ENCODE measurements at regions not wholly inside any gene's neighbourhood (a gene's known extent, or its start where the extent isn't known, plus 50 kb on each side); places are given as distances from the start of the nearest gene placed in this dataset.

DNA sequence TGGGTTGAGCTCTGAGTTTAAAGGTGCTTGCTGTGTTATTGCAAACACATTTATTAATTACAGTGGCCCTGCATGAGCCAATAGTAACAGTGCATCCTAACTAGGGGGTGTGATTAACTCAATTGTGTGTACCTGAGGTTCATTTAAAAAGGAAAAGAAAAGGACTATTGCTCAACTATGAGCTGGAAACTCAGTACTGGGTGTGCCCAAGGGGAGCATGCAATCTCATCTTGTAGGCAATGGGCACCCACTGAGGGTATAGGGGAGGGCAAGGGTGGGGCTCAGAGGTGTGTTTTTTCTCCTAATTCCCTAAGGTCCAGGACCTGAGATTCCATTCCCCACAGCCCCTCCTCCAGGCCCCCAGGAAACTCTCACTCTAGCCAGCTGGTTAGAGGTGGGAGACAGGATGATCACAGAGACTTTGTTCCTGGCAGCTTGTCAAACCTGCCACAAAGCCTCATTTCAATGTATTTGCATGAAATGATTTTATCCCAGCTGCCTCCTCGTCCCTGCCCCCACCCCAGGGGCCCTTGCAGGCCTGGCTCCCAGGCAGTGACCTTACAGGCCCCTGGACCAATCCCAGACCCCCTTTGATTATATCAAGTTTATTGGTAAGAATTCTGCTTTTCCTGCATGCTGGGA lies 220.7 kb downstream of the TBC1D2B start:
- TF ChIP-seq POLR2AphosphoS5 (IDR thresholded peaks at IDR 0.05; ENCODE audit: low read depth, low read length) (no peak), BACH1 (IDR thresholded peaks at IDR 0.05; ENCODE audit: low read length) (no peak), EZH2 (IDR thresholded peaks at IDR 0.05; ENCODE audit: low read depth, low read length, severe bottlenecking) (no peak), CREB1 (IDR thresholded peaks at IDR 0.05) (no peak), POLR2A (IDR thresholded peaks at IDR 0.05; ENCODE audit: control extremely low read depth in 1 of 2, low read depth in 2 of 2, low read length in 2 of 2) (no peak), CHD2 (IDR thresholded peaks at IDR 0.05; ENCODE audit: low read length) (no peak), ZNF274 (IDR thresholded peaks at IDR 0.05; ENCODE audit: borderline replicate concordance, extremely low read depth, low read length) (no peak), TBP (IDR thresholded peaks at IDR 0.05; ENCODE audit: low read depth, low read length) (no peak), JUND (IDR thresholded peaks at IDR 0.05; ENCODE audit: low read length) (no peak), EGR1 (IDR thresholded peaks at IDR 0.05; ENCODE audit: borderline replicate concordance, low read depth, low read length) (no peak), RXRA (IDR thresholded peaks at IDR 0.05; ENCODE audit: insufficient read depth, low read depth, low read length) (no peak), YY1 (IDR thresholded peaks at IDR 0.05; ENCODE audit: low read depth, low read length) (no peak), NRF1 (IDR thresholded peaks at IDR 0.05; ENCODE audit: low read depth, low read length) (no peak)
- TF ChIP-seq, protein P1, sequence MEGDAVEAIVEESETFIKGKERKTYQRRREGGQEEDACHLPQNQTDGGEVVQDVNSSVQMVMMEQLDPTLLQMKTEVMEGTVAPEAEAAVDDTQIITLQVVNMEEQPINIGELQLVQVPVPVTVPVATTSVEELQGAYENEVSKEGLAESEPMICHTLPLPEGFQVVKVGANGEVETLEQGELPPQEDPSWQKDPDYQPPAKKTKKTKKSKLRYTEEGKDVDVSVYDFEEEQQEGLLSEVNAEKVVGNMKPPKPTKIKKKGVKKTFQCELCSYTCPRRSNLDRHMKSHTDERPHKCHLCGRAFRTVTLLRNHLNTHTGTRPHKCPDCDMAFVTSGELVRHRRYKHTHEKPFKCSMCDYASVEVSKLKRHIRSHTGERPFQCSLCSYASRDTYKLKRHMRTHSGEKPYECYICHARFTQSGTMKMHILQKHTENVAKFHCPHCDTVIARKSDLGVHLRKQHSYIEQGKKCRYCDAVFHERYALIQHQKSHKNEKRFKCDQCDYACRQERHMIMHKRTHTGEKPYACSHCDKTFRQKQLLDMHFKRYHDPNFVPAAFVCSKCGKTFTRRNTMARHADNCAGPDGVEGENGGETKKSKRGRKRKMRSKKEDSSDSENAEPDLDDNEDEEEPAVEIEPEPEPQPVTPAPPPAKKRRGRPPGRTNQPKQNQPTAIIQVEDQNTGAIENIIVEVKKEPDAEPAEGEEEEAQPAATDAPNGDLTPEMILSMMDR (IDR thresholded peaks at IDR 0.05; ENCODE audit: control extremely low read depth in 1 of 3, insufficient read depth in 1 of 3, low read depth in 1 of 3, low read length in 3 of 3), result no peak

Measured in H1 (cell line).